ENCODE measurements at regions not wholly inside any gene's neighbourhood (a gene's known extent, or its start where the extent isn't known, plus 50 kb on each side); places are given as distances from the start of the nearest gene placed in this dataset.

DNA sequence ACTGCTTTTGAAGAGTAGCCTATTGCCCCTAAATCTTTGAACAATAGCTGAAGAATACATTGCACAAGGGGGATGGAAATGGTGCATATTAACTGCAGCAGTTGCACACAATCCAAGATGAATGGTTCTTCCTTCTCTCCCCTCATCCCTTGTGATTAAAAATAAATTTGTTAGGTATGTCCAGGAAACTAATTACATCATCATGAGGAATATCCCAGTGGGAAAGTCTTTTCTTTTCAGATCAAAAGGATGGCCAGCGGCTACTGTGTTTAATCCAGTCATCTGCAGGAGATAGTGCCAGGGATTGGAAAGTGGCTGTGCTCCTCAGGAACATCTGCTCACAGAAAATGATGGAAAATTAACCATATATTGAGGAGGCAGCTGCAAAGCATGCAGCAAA lies 508.4 kb upstream of the SEMA6A start:
- peak; percentile 28 to 70 (median 55) for DNase-seq

DNA sequence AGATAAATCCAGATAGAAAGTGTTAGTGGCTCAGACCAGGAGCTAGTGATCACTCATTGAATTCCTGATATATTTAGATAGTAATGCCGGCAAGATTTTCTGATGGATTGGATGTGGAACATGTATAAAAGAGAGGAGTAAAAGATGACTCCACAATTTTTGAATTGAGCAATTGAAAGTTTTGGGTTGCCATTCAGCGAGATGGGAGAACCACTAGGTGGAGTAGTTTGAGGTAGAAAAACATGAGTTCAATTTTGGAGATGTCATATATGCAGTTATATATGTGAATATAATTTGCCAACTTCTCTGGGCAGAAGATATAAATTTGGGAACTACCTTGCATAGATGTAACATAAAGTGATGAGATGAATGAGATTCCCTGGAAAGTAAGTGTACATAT lies 502.5 kb upstream of the SEMA6A start:
- DNase-seq = no peak

- DNase-seq = no peak
Measured at GRCh38 chr5:117072439-117072838, 497.8 kb upstream of the SEMA6A start.

GRCh38 chr5:117065800-117066199 lies 491.2 kb upstream of the SEMA6A start:
- no peak for DNase-seq

- no peak for DNase-seq
Measured at GRCh38 chr5:117065161-117065560, 490.5 kb upstream of the SEMA6A start.

GRCh38 chr5:117060099-117060498 lies 485.5 kb upstream of the SEMA6A start:
- no peak for DNase-seq

DNA sequence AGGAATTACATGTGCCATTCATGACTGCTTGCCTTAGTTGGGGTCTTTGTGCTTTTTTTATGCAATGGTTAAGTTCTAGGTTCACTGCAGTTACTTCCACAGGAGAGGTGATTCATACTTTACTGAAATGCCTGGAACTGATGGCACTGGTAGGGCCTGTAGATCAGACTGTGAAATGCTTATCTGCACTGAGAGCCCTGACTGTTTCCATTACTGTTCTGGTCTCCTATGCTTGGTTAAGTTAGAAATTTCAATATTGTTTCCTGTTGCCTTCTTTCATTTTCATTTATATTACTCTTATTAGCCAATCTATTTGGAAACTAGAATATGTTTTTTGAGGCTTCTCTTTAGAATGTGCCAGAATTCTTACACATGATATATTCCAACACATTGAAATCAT lies 484.1 kb upstream of the SEMA6A start:
- DNase-seq = no peak

- no peak for DNase-seq
Measured at GRCh38 chr5:117055517-117055916, 480.9 kb upstream of the SEMA6A start.

GRCh38 chr5:117054911-117055310 lies 480.3 kb upstream of the SEMA6A start:
- DNase-seq = peak in 1 of 3 donors; percentile 24

- no peak for DNase-seq
Measured at GRCh38 chr5:117054141-117054540, 479.5 kb upstream of the SEMA6A start.

DNA sequence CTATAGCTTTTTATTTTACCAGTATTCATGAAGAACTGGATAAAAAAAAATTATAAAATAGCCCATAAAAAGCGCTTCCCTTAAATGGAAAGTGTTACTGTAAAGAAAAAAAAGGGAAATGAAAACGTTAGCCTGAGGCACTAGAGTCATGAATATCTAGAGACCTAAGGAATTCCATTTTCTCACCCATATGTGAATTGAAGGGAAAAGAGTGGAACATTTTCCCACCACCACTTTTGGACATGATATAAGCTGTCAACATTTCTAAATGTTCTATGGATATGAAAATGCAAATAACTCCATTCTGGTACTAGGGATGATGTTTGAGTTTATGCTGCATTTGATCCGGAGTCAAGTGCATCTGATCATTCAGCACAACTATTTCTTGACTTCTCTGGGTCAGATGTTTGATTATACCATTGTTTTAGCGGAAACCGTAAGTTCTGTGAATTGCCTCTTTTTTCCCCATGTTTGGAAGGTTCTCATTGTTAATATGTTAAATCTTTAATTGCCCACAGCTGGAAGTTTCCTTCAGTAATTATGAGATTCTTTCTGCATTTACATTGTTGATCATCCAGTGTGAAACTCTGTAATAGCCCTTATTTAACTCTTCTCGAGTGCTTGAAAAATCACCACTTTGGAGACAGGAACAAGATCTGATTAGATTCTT lies 467.4 kb upstream of the SEMA6A start:
- no peak for DNase-seq

DNA sequence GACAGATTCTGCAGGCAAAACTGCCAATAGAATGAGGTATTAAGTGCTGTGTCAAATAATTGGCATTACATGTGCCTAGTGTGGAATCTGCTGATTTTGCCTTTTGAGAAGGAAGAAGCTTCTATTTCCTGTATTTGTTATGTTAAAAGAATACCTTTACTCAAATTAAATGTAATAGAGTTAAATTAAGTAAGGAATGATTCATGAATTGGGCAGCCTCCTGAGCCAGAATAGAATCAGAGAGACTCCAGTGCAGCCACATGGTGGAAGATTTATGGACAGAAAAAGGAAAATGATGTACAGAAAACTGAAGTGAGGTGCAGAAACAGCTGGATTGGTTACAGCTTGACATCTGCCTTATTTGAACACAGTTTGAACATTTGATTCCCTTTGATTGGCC lies 464.4 kb upstream of the SEMA6A start:
- DNase-seq = no peak

DNA sequence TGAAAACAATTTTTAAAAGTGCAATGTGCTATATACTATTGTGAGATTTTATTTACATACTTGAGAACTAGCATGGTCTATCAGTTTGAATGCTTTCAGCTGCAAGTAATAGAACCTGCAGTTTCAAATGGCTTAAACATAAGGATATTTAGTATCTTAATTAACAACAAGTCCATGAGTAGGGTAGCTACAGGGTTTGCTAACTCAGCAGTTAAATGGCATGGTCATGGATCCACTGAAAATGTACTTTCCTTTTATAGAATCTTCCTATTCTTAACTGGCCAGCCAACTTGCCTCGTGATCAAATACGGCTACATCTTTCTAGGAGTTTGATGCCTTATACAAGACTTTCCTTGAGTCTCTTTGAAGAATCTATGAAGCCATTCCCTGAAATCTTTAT lies 452.8 kb upstream of the SEMA6A start:
- no peak for DNase-seq

- no peak for DNase-seq
Measured at GRCh38 chr5:117020999-117021398, 446.4 kb upstream of the SEMA6A start.

DNA sequence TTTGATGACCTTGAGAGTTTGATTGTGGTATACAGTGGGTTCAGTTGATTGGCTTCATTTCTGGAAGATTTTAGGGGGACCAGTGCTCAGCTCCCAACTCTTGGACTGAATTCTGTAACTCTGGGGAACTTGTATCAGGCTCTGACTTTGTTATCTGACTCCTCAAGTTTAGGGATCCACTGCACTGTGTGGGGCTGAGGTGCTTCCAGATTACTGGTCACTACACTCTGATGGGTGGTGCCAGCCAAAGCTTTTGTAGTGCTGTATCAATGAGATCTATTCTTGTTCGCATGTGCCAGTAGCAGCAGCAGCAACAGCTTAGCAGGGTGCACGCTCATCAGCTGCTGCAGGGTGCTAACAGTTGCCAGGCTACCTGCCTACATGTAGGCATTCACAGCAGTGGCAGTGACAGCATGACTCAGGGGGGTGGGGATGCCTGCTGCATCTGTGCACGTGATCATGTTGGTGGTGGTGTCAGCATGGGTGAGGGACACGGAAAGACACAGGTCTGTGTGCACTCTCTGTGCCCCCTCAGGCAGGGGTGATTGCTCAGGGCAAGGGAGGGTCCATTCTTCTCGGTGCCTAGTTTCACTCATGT lies 438.8 kb upstream of the SEMA6A start:
- DNase-seq = no peak

GRCh38 chr5:117010574-117010973 lies 436.0 kb upstream of the SEMA6A start:
- no peak for DNase-seq

GRCh38 chr5:116998024-116998423 lies 423.4 kb upstream of the SEMA6A start:
- DNase-seq = no peak

- DNase-seq = no peak
Measured at GRCh38 chr5:116992681-116993080, 418.1 kb upstream of the SEMA6A start.

- peak; percentile 44 to 70 (median 66) for DNase-seq
Measured at GRCh38 chr5:116989995-116990394, 415.4 kb upstream of the SEMA6A start.

- DNase-seq = no peak
Measured at GRCh38 chr5:116982035-116982434, 407.4 kb upstream of the SEMA6A start.

DNA sequence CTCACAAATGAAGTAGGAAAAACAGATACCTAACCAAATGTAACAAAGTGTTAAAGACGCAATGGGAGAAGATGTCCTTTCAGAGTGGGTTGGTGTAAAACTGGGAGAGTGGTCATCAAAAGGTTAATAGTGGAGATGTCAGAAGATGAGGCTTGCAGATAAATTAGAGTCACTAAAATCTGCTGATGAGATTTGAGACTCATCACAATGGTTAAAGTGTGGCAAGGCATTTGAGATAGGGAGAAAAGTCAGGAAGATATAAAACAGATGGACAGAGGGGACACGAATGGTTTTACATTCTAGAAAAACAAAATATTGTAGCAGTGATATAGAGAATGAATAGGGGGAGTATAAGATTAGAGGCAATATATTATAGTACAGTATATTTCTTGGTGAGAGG lies 406.0 kb upstream of the SEMA6A start:
- no peak for DNase-seq

DNA sequence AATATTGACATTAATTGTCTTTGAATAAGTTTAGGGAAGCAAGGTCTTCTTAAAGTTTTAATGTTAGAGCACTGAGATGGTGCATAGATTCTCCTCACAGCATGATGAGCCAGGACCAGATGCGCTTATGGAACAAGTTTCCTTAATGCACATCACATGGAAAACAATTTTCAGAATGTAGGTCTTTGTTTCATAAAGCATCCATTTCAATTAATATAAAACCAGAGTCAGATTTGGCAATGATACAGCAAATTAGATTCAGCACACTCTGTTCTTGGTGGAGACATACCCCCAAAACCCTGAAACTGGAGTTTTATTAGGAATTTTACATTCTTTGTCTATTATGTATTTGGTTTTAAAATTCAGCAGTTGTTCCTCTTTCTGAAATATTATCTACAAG lies 402.1 kb upstream of the SEMA6A start:
- DNase-seq = peak in 2 of 3 donors; percentile 23 to 49

GRCh38 chr5:116971131-116971530 lies 396.5 kb upstream of the SEMA6A start:
- no peak for DNase-seq

GRCh38 chr5:116970318-116970717 lies 395.7 kb upstream of the SEMA6A start:
- peak; percentile 30 to 66 (median 55) for DNase-seq
